Endodermal cell (in vitro differentiated cells): ENCODE measurements at regions not wholly inside any gene's neighbourhood (a gene's known extent, or its start where the extent isn't known, plus 50 kb on each side); places are given as distances from the start of the nearest gene placed in this dataset.
A peak's percentile ranks its signal among the peaks of the same experiment; 100 is the strongest.

ENCODE experiments used
- DNase-seq: peaks from one replicate; pipeline ENCODE4 v3.0.0-alpha.2; 2017
- H3K27ac ChIP-seq: 2 replicates; pipeline ENCODE4 v1.5.1; 2013; ENCODE audit warnings: mild to moderate bottlenecking, low read depth, low read length, moderate library complexity
- H3K27me3 ChIP-seq: 2 replicates; pipeline ENCODE4 v1.6.1; 2013; ENCODE audit warnings: mild to moderate bottlenecking, low read length, moderate library complexity; ENCODE audit not compliant: insufficient read depth, control insufficient read depth, poor library complexity, severe bottlenecking
- H3K36me3 ChIP-seq: 2 replicates; pipeline ENCODE4 v1.7.0; 2013; ENCODE audit warnings: mild to moderate bottlenecking, low read length, moderate library complexity; ENCODE audit not compliant: control insufficient read depth, insufficient read depth
- H3K4me1 ChIP-seq: one replicate; pipeline ENCODE4 v1.7.0; 2013; ENCODE audit warnings: low read length; ENCODE audit not compliant: control insufficient read depth, insufficient read depth
- H3K4me3 ChIP-seq: 2 replicates; pipeline ENCODE4 v1.5.1; 2013; ENCODE audit warnings: mild to moderate bottlenecking, low read length, moderate library complexity
- H3K9ac ChIP-seq: 2 replicates; pipeline ENCODE4 v1.6.1; 2013; ENCODE audit warnings: mild to moderate bottlenecking, low read length, moderate library complexity; ENCODE audit not compliant: poor library complexity, severe bottlenecking; ENCODE audit errors: extremely low read depth
- H3K9me3 ChIP-seq: 2 replicates; pipeline ENCODE4 v1.6.1; 2013; ENCODE audit warnings: mild to moderate bottlenecking, low read length, moderate library complexity; ENCODE audit not compliant: control insufficient read depth
- H3K27ac Mint-ChIP-seq: 2 replicates; pipeline ENCODE4 v1.8.0; 2020; ENCODE audit warnings: mixed read lengths
- H3K27me3 Mint-ChIP-seq: 2 replicates; pipeline ENCODE4 v1.8.0; 2021; ENCODE audit warnings: mild to moderate bottlenecking, mixed read lengths; ENCODE audit not compliant: insufficient read depth
- H3K36me3 Mint-ChIP-seq: 2 replicates; pipeline ENCODE4 v1.8.0; 2020; ENCODE audit warnings: low read depth, mixed read lengths
- H3K4me1 Mint-ChIP-seq: 2 replicates; pipeline ENCODE4 v1.8.0; 2020; ENCODE audit warnings: mixed read lengths
- H3K4me3 Mint-ChIP-seq: 2 replicates; pipeline ENCODE4 v1.8.0; 2020; ENCODE audit warnings: mild to moderate bottlenecking, moderate library complexity, mixed read lengths
- H3K9me3 Mint-ChIP-seq: 2 replicates; pipeline ENCODE4 v1.8.0; 2020; ENCODE audit warnings: mild to moderate bottlenecking, mixed read lengths
- CTCF ChIP-seq: fragments of 200-600 bp; sonication (generic); conservative IDR thresholded peaks from 2 replicates; pipeline ENCODE4 v1.5.0; 2021; ENCODE audit warnings: antibody characterized with exemption, mild to moderate bottlenecking
- WGBS, 2 experiments: methylation state at CpG; one replicate each; pipeline versions ENCODE4 v1.1.5 to v1.1.7; 2013; ENCODE audit warnings: missing lambda C conversion rate in 2 of 2, mixed read lengths in 1 of 2; ENCODE audit not compliant: insufficient coverage in 1 of 2, insufficient read length in 1 of 2; 5-methylcytosine and 5-hydroxymethylcytosine counted together

GRCh38 chr6:93786474-93787330 is 367.3 kb upstream of the EPHA7 start:
- 0 to 22% methylated on average over 1 to 6 of the region's 6 CpGs for WGBS, 2 experiments
- Histone ChIP-seq H3K27me3 (no peaks in the 10 kb centered on the region), H3K9ac (no peak overlapping the region)

GRCh38 chr6:93785694-93786030 is 366.3 kb upstream of the EPHA7 start:
- Mint-ChIP-seq H3K9me3 (no peaks in the 10 kb centered on the region), H3K27ac (peak overlapping the region; percentile 89), H3K4me1 (peaks cover 40% of the 10 kb centered on the region), H3K4me3 (no peak overlapping the region), H3K27me3 (no peaks in the 10 kb centered on the region), H3K36me3 (no peaks in the 10 kb centered on the region)
- DNase-seq: no peak
- Histone ChIP-seq H3K27ac (peak overlapping the region; percentile 59), H3K9me3 (no peaks in the 10 kb centered on the region), H3K4me1 (peaks cover 19% of the 10 kb centered on the region), H3K36me3 (no peaks in the 10 kb centered on the region), H3K4me3 (no peak overlapping the region), H3K27me3 (no peaks in the 10 kb centered on the region), H3K9ac (no peak overlapping the region)
- WGBS, 2 experiments: no CpG with 5 or more reads among the region's 3 CpGs
- no peak for TF ChIP-seq CTCF

More at GRCh38 chr6:93786474-93787330, 367.3 kb upstream of the EPHA7 start:
- Histone ChIP-seq H3K4me1 (peaks cover 19% of the 10 kb centered on the region), H3K4me3 (peak overlapping the region; percentile 42), H3K27ac (peak overlapping the region; percentile 45), H3K9me3 (no peaks in the 10 kb centered on the region), H3K36me3 (no peaks in the 10 kb centered on the region)
- Mint-ChIP-seq H3K27ac (peak overlapping the region; percentile 79), H3K9me3 (no peaks in the 10 kb centered on the region), H3K4me1 (peaks cover 40% of the 10 kb centered on the region), H3K36me3 (no peaks in the 10 kb centered on the region), H3K4me3 (no peak overlapping the region), H3K27me3 (no peaks in the 10 kb centered on the region)
- DNase-seq: peak; percentile 87
- no peak for TF ChIP-seq CTCF

GRCh38 chr6:93784794-93785693 is 365.7 kb upstream of the EPHA7 start:
- DNase-seq: no peak
- H3K27ac ChIP-seq: peak overlapping the region; percentile 59
- no peak overlapping the region for H3K4me3 Mint-ChIP-seq

More at GRCh38 chr6:93784794-93785693, 365.7 kb upstream of the EPHA7 start:
- Histone ChIP-seq H3K4me1 (peaks cover 19% of the 10 kb centered on the region), H3K27me3 (no peaks in the 10 kb centered on the region), H3K4me3 (no peak overlapping the region), H3K9me3 (no peaks in the 10 kb centered on the region), H3K36me3 (no peaks in the 10 kb centered on the region), H3K9ac (no peak overlapping the region)
- TF ChIP-seq CTCF: no peak
- 48 to 69% methylated on average over 7 to 8 of the region's 8 CpGs for WGBS, 2 experiments
- Mint-ChIP-seq H3K9me3 (no peaks in the 10 kb centered on the region), H3K36me3 (no peaks in the 10 kb centered on the region), H3K27me3 (no peaks in the 10 kb centered on the region), H3K27ac (peak overlapping the region; percentile 89), H3K4me1 (peaks cover 40% of the 10 kb centered on the region)
